ENCODE measurements at regions not wholly inside any gene's neighbourhood (a gene's known extent, or its start where the extent isn't known, plus 50 kb on each side); places are given as distances from the start of the nearest gene placed in this dataset.
"Not testable (repeated sequence)": the region's sequence is repeated elsewhere in the genome, so short reads cannot be mapped to it uniquely, and the experiment has no call there.

GRCh38 chr6:37566111-37566949 lies 66.6 kb upstream of the CCDC167 start:
- Histone ChIP-seq H3K36me3 (ENCODE audit: low read depth) (no peaks in the 10 kb centered on the region), H3K4me3 (no peak overlapping the region), H3K9me3 (no peaks in the 10 kb centered on the region), H3K4me1 (ENCODE audit: low read depth) (no peaks in the 10 kb centered on the region)
- ATAC-seq (peak; percentile 79), DNase-seq (peak in 2 of 3 donors; percentile 56 to 68)
- peak; percentile 62 for TF ChIP-seq CTCF (IDR thresholded peaks at IDR 0.05)
- intact Hi-C loops (cut with DNase I, micrococcal nuclease): loop anchor here in 1 of 2 donors (5.0 kb wide), 1 partner anchor 184 kb away; no protein-coding TSS in a partner anchor

GRCh38 chr6:37565267-37566110 lies 65.8 kb upstream of the CCDC167 start:
- ATAC-seq: no peak

GRCh38 chr6:37562926-37563288 lies 63.2 kb upstream of the CCDC167 start:
- H3K4me1 ChIP-seq (ENCODE audit: low read depth); H3K36me3 ChIP-seq (ENCODE audit: low read depth); intact Hi-C loops (cut with DNase I, micrococcal nuclease); H3K4me3 ChIP-seq; DNase-seq; H3K9me3 ChIP-seq; ATAC-seq: not testable (repeated sequence)

More at GRCh38 chr6:37565267-37566110, 65.8 kb upstream of the CCDC167 start:
- Histone ChIP-seq H3K4me3 (no peak overlapping the region), H3K4me1 (ENCODE audit: low read depth) (no peaks in the 10 kb centered on the region), H3K9me3 (no peaks in the 10 kb centered on the region), H3K36me3 (ENCODE audit: low read depth) (no peaks in the 10 kb centered on the region)
- no peak for TF ChIP-seq CTCF (IDR thresholded peaks at IDR 0.05)
- intact Hi-C loops (cut with DNase I, micrococcal nuclease): loop anchor here in 1 of 2 donors (5.0 kb wide), 1 partner anchor 183 kb away; no protein-coding TSS in a partner anchor
- DNase-seq: no peak

GRCh38 chr6:37561361-37561760 lies 61.7 kb upstream of the CCDC167 start:
- no peaks in the 10 kb centered on the region for H3K4me1 ChIP-seq (ENCODE audit: low read depth)
- H3K9me3 ChIP-seq: no peaks in the 10 kb centered on the region
- no peak for ATAC-seq
- no peak for TF ChIP-seq CTCF (IDR thresholded peaks at IDR 0.05)
- intact Hi-C loops (cut with DNase I, micrococcal nuclease): no loop called here
- no peak overlapping the region for H3K4me3 ChIP-seq
- H3K36me3 ChIP-seq (ENCODE audit: low read depth): no peaks in the 10 kb centered on the region
- DNase-seq: no peak

GRCh38 chr6:37560737-37561103 lies 61.0 kb upstream of the CCDC167 start:
- ATAC-seq (no peak), DNase-seq (no peak)
- Histone ChIP-seq H3K4me1 (ENCODE audit: low read depth) (no peaks in the 10 kb centered on the region), H3K9me3 (no peaks in the 10 kb centered on the region), H3K36me3 (ENCODE audit: low read depth) (no peaks in the 10 kb centered on the region), H3K4me3 (no peak overlapping the region)
- intact Hi-C loops (cut with DNase I, micrococcal nuclease): no loop called here
- no peak for TF ChIP-seq CTCF (IDR thresholded peaks at IDR 0.05)

GRCh38 chr6:37559501-37559900 lies 59.8 kb upstream of the CCDC167 start:
- Histone ChIP-seq H3K4me3 (no peak overlapping the region), H3K4me1 (ENCODE audit: low read depth) (no peaks in the 10 kb centered on the region), H3K36me3 (ENCODE audit: low read depth) (no peaks in the 10 kb centered on the region), H3K9me3 (no peaks in the 10 kb centered on the region)
- no peak for TF ChIP-seq CTCF (IDR thresholded peaks at IDR 0.05)
- no peak for ATAC-seq
- intact Hi-C loops (cut with DNase I, micrococcal nuclease): no loop called here
- DNase-seq: no peak

Measured in mucosa of descending colon (tissue), 3 donors.